Testis (tissue), 2 donors: ENCODE measurements at regions not wholly inside any gene's neighbourhood (a gene's known extent, or its start where the extent isn't known, plus 50 kb on each side); places are given as distances from the start of the nearest gene placed in this dataset.

Experiments
- DNase-seq: peaks from one replicate; pipeline ENCODE4 v3.0.0-alpha.2; 2019
- H3K27ac ChIP-seq, 2 donors: fragments of 200-600 bp; sonication (generic); one replicate each; pipeline ENCODE4 v1.5.1; 2019
- H3K27me3 ChIP-seq: fragments of 200-600 bp; sonication (generic); one replicate; pipeline ENCODE4 v1.5.1; 2019
- H3K36me3 ChIP-seq: fragments of 200-600 bp; sonication (generic); one replicate; pipeline ENCODE4 v1.5.1; 2017; ENCODE audit warnings: low read depth; ENCODE audit errors: missing control alignments
- H3K4me1 ChIP-seq: fragments of 200-600 bp; sonication (generic); one replicate; pipeline ENCODE4 v1.5.1; 2019
- H3K4me3 ChIP-seq, 2 donors: fragments of 200-600 bp; sonication (generic); one replicate each; pipeline ENCODE4 v1.5.1; 2017 to 2019
- H3K9me3 ChIP-seq: fragments of 200-600 bp; sonication (generic); one replicate; pipeline ENCODE4 v1.5.1; 2017
- CTCF ChIP-seq, 3 experiments: fragments of 450-650 bp in 2 of 3; fragments of 200-600 bp in 1 of 3; sonication (generic) in 1 of 3; IDR thresholded peaks; one replicate each; pipeline ENCODE4 v1.5.1; 2016 to 2019; ENCODE audit warnings: antibody characterized with exemption in 3 of 3, mild to moderate bottlenecking in 2 of 3, moderate library complexity in 1 of 3
- POLR2A ChIP-seq: fragments of 450-650 bp; IDR thresholded peaks from one replicate; pipeline ENCODE4 v1.6.1; 2017; ENCODE audit warnings: antibody characterized with exemption, mild to moderate bottlenecking, moderate library complexity
- WGBS, 2 donors: methylation state at CpG; one replicate each; pipeline ENCODE4 v1.1.5; 2018; 5-methylcytosine and 5-hydroxymethylcytosine counted together
- intact Hi-C: fragments of 100-400 bp; cut with DNase I; formaldehyde crosslinking; loops from one replicate; pipeline ENCODE4 v1.15.1; 2023; ENCODE audit warnings: low total_unique reads

GRCh38 chr11:95361180-95361579 is 130.2 kb upstream of the SESN3 start:
- TF ChIP-seq POLR2A (no peak), CTCF (IDR thresholded peaks at IDR 0.05) (no peak)
- Histone ChIP-seq H3K4me3 (no peak overlapping the region), H3K36me3 (no peaks in the 10 kb centered on the region), H3K27ac (no peak overlapping the region), H3K4me1 (no peaks in the 10 kb centered on the region), H3K27me3 (no peaks in the 10 kb centered on the region), H3K9me3 (no peaks in the 10 kb centered on the region)
- WGBS, 2 donors, result 97 to 98% methylated on average over 2 of the region's 2 CpGs
- intact Hi-C loops, result no loop called here
- DNase-seq, result no peak

GRCh38 chr11:95360377-95361075 is 129.5 kb upstream of the SESN3 start:
- Histone ChIP-seq H3K27ac (no peak overlapping the region), H3K27me3 (no peaks in the 10 kb centered on the region), H3K4me3 (no peak overlapping the region), H3K9me3 (no peaks in the 10 kb centered on the region), H3K4me1 (no peaks in the 10 kb centered on the region), H3K36me3 (no peaks in the 10 kb centered on the region)
- no peak for DNase-seq
- WGBS, 2 donors, result 94 to 96% methylated on average over 8 of the region's 8 CpGs
- intact Hi-C loops, result no loop called here
- TF ChIP-seq POLR2A, result no peak
- TF ChIP-seq CTCF (IDR thresholded peaks at IDR 0.05), result no peak

- no peaks in the 10 kb centered on the region for H3K36me3 ChIP-seq
- H3K9me3 ChIP-seq, result no peaks in the 10 kb centered on the region
- no peaks in the 10 kb centered on the region for H3K4me1 ChIP-seq
- intact Hi-C loops, result no loop called here
- no peak overlapping the region for H3K27ac ChIP-seq
- no peak overlapping the region for H3K4me3 ChIP-seq
- DNase-seq, result no peak
- no peak for TF ChIP-seq CTCF (IDR thresholded peaks at IDR 0.05)
- TF ChIP-seq POLR2A, result no peak
- 85 to 93% methylated on average over 2 of the region's 2 CpGs for WGBS, 2 donors
- no peaks in the 10 kb centered on the region for H3K27me3 ChIP-seq
Measured at GRCh38 chr11:95359756-95360155, 128.8 kb upstream of the SESN3 start.

- Histone ChIP-seq H3K36me3 (no peaks in the 10 kb centered on the region), H3K4me1 (no peaks in the 10 kb centered on the region), H3K27me3 (no peaks in the 10 kb centered on the region), H3K9me3 (no peaks in the 10 kb centered on the region), H3K27ac (no peak overlapping the region), H3K4me3 (no peak overlapping the region)
- TF ChIP-seq CTCF (IDR thresholded peaks at IDR 0.05) (no peak), POLR2A (no peak)
- DNase-seq, result no peak
- intact Hi-C loops, result no loop called here
- WGBS, 2 donors, result 83 to 94% methylated on average over 1 of the region's 1 CpG
Measured at GRCh38 chr11:95359341-95359663, 128.3 kb upstream of the SESN3 start.
